GM12865 (cell line): ENCODE measurements at regions not wholly inside any gene's neighbourhood (a gene's known extent, or its start where the extent isn't known, plus 50 kb on each side); places are given as distances from the start of the nearest gene placed in this dataset.

Experiments
- DNase-seq: peaks from one replicate; pipeline ENCODE4 v3.0.0; 2010; ENCODE audit warnings: low read depth
- H3K4me3 ChIP-seq: 2 replicates; pipeline ENCODE4 v1.5.1; 2011; ENCODE audit warnings: mild to moderate bottlenecking, low read depth, low read length, control low read depth
- CTCF ChIP-seq: IDR thresholded peaks from 2 replicates; pipeline ENCODE4 v1.5.1; 2011; ENCODE audit warnings: low read length, control low read depth, low read depth, inconsistent platforms; ENCODE audit not compliant: insufficient read depth; ENCODE audit errors: missing control alignments

- TF ChIP-seq CTCF = no peak
- DNase-seq = no peak
Observed at GRCh38 chr10:4199196-4199595, 414.2 kb upstream of the KLF6 start.

GRCh38 chr10:4198216-4198615 is 413.2 kb upstream of the KLF6 start:
- no peak overlapping the region for H3K4me3 ChIP-seq
- no peak for TF ChIP-seq CTCF
- no peak for DNase-seq

More at GRCh38 chr10:4199196-4199595, 414.2 kb upstream of the KLF6 start:
- H3K4me3 ChIP-seq = no peak overlapping the region

- H3K4me3 ChIP-seq = no peak overlapping the region
- DNase-seq = no peak
- no peak for TF ChIP-seq CTCF
Observed at GRCh38 chr10:4197676-4198075, 412.7 kb upstream of the KLF6 start.

- TF ChIP-seq CTCF = no peak
- H3K4me3 ChIP-seq = no peak overlapping the region
- DNase-seq = no peak
Observed at GRCh38 chr10:4196771-4197390, 411.9 kb upstream of the KLF6 start.

- TF ChIP-seq CTCF = no peak
- no peak for DNase-seq
- H3K4me3 ChIP-seq = no peak overlapping the region
Observed at GRCh38 chr10:4196183-4196582, 411.2 kb upstream of the KLF6 start.

GRCh38 chr10:4195213-4195612 is 410.2 kb upstream of the KLF6 start:
- H3K4me3 ChIP-seq = no peak overlapping the region
- no peak for DNase-seq
- TF ChIP-seq CTCF = no peak

GRCh38 chr10:4194231-4194630 is 409.2 kb upstream of the KLF6 start:
- H3K4me3 ChIP-seq = no peak overlapping the region
- no peak for TF ChIP-seq CTCF
- no peak for DNase-seq
